ENCODE measurements at regions not wholly inside any gene's neighbourhood (a gene's known extent, or its start where the extent isn't known, plus 50 kb on each side); places are given as distances from the start of the nearest gene placed in this dataset.
"Not testable (repeated sequence)": the region's sequence is repeated elsewhere in the genome, so short reads cannot be mapped to it uniquely, and the experiment has no call there.

- DNase-seq (ENCODE audit: low read depth), result no peak
Measured at GRCh38 chr2:33958591-33958990, 359.5 kb upstream of the FAM98A start.

GRCh38 chr2:33949371-33949770, 350.3 kb upstream of the FAM98A start:
- no peak for DNase-seq (ENCODE audit: low read depth)

- DNase-seq (ENCODE audit: low read depth), result no peak
Measured at GRCh38 chr2:33946193-33946592, 347.1 kb upstream of the FAM98A start.

- DNase-seq (ENCODE audit: low read depth), result no peak
Measured at GRCh38 chr2:33933203-33933602, 334.1 kb upstream of the FAM98A start.

- no peak for DNase-seq (ENCODE audit: low read depth)
Measured at GRCh38 chr2:33931164-33931563, 332.1 kb upstream of the FAM98A start.

GRCh38 chr2:33929467-33929866, 330.4 kb upstream of the FAM98A start:
- no peak for DNase-seq (ENCODE audit: low read depth)

GRCh38 chr2:33927756-33928155, 328.7 kb upstream of the FAM98A start:
- DNase-seq (ENCODE audit: low read depth), result no peak

GRCh38 chr2:33925311-33925710, 326.2 kb upstream of the FAM98A start:
- no peak for DNase-seq (ENCODE audit: low read depth)

GRCh38 chr2:33924586-33925169, 325.6 kb upstream of the FAM98A start:
- no peak for DNase-seq (ENCODE audit: low read depth)

GRCh38 chr2:33917252-33917651, 318.2 kb upstream of the FAM98A start:
- no peak for DNase-seq (ENCODE audit: low read depth)

- no peak for DNase-seq (ENCODE audit: low read depth)
Measured at GRCh38 chr2:33913071-33913616, 314.0 kb upstream of the FAM98A start.

GRCh38 chr2:33911327-33911726, 312.2 kb upstream of the FAM98A start:
- no peak for DNase-seq (ENCODE audit: low read depth)

- no peak for DNase-seq (ENCODE audit: low read depth)
Measured at GRCh38 chr2:33909945-33910695, 311.0 kb upstream of the FAM98A start.

GRCh38 chr2:33907866-33908265, 308.8 kb upstream of the FAM98A start:
- DNase-seq (ENCODE audit: low read depth), result no peak

GRCh38 chr2:33906129-33906528, 307.0 kb upstream of the FAM98A start:
- DNase-seq (ENCODE audit: low read depth), result not testable (repeated sequence)

- DNase-seq (ENCODE audit: low read depth), result no peak
Measured at GRCh38 chr2:33904801-33905200, 305.7 kb upstream of the FAM98A start.

- no peak for DNase-seq (ENCODE audit: low read depth)
Measured at GRCh38 chr2:33903701-33904100, 304.6 kb upstream of the FAM98A start.

- no peak for DNase-seq (ENCODE audit: low read depth)
Measured at GRCh38 chr2:33903215-33903614, 304.1 kb upstream of the FAM98A start.

GRCh38 chr2:33900610-33901009, 301.5 kb upstream of the FAM98A start:
- DNase-seq (ENCODE audit: low read depth), result no peak

- no peak for DNase-seq (ENCODE audit: low read depth)
Measured at GRCh38 chr2:33897741-33898140, 298.6 kb upstream of the FAM98A start.

- DNase-seq (ENCODE audit: low read depth), result no peak
Measured at GRCh38 chr2:33893824-33894223, 294.7 kb upstream of the FAM98A start.

GRCh38 chr2:33891616-33892015, 292.5 kb upstream of the FAM98A start:
- no peak for DNase-seq (ENCODE audit: low read depth)

GRCh38 chr2:33890686-33891085, 291.6 kb upstream of the FAM98A start:
- no peak for DNase-seq (ENCODE audit: low read depth)
